ENCODE measurements at regions not wholly inside any gene's neighbourhood (a gene's known extent, or its start where the extent isn't known, plus 50 kb on each side); places are given as distances from the start of the nearest gene placed in this dataset.

- DNase-seq = no peak
Observed at GRCh38 chr7:16084875-16085274, 336.5 kb downstream of the CRPPA start.

DNA sequence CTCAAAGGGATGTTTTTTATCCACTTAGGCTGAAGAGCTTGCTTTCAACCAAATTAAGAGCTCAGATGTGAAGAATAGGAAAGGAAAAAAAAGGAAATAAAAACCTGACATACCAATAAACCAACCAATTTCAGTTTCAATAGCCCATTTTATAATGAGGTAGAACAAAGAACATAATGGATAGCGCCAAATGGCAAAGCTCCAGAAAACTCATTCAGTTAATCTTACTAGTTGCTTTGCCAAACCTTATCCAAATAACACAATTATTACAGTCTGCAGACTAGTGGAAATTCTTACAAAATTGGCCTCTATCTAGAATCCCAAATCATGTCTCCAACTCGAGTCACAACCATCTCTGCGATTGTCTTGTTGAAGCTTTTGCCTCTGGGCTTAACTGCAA lies 337.0 kb downstream of the CRPPA start:
- DNase-seq = peak; percentile 39

DNA sequence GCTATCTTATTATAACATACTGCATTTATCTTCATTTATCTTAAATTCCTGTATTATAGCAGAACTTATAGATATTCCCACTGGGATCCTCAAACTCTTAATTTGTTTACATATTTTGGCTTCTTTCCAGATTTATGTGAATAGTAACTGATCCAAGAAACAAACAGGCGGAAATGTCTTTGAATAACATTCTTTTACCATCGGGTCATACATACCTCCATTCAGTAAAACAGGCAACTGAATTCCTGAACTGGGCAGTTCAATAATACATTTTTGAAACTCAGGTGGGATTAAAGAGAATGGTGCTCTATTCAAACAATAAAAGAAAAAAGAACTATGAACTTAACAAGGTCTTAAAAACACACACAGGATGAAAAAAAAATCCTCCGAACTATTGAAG lies 337.4 kb downstream of the CRPPA start:
- DNase-seq = peak; percentile 24

DNA sequence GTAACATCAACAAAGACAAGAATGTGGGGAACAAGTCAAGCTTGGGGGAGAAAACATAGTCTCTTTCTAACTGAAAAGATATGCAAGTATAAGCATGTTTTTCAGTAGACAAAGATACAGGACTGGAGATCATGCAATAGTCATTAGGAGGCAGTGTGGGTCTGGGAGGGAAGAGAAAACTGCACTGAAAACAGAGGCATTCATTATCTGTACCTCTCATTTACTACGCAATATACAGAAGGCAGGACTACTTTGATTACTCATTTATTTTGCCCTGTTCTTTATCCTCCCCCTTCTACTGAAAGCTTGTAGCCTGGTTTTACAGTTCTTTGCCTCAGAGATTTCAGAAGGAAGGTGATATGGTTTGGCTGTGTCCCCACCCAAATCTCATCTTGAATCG lies 341.2 kb downstream of the CRPPA start:
- no peak for DNase-seq

DNA sequence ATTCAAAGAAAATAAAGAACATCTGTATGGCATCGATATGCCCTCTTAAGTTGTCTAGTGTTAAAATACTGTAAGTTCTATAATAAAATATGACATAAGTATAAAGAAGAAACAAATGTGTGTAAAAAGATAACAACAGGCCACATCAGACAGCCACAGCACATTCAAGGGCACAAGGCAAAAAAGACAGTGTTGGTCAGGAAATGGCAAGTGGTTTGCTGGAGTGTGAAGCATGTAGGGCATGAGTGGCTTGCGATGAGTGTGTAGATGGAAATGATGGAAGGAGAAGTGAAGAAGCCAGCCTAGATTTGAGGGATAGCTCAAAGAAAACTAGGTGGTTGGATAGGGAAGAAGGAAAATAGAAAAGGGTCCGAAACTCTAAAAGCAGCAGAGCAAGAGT lies 341.6 kb downstream of the CRPPA start:
- no peak for DNase-seq

DNA sequence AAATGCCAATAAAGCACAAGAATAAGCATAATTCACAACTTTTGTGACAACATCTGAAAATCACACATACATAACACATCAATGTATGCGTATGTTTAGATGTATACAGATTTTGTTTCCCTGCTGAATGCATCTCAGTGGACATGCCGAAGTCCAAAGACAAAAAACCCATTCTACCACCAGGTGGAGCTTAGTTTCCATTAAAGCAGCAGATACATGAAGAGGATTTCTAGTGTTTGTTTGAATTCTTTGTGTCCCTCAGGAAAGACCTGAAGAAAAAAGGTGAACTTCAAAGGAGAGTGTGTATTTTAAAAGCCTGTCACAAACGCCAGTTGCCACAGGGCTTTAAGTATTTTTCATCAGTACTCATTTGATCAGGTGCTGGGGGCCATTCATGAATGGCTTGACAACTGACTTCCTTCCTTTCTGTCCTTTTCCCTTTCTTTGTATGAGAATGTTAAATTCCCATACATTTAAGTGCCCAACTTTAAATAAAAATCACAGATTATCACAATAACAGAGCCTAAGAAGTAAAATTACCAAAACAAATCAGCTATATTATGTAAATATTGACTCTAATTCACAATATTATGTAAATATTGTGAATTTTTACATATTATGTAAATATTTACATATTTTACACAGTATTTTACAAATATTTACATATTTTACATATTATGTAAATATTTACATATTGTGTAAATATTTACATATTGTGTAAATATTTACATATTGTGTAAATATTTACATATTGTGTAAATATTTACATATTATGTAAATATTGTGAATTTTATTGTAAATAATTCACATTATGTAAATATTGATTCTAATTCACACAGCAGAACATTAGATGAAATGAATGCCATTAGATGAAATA lies 343.0 kb downstream of the CRPPA start:
- peak; percentile 84 for DNase-seq

DNA sequence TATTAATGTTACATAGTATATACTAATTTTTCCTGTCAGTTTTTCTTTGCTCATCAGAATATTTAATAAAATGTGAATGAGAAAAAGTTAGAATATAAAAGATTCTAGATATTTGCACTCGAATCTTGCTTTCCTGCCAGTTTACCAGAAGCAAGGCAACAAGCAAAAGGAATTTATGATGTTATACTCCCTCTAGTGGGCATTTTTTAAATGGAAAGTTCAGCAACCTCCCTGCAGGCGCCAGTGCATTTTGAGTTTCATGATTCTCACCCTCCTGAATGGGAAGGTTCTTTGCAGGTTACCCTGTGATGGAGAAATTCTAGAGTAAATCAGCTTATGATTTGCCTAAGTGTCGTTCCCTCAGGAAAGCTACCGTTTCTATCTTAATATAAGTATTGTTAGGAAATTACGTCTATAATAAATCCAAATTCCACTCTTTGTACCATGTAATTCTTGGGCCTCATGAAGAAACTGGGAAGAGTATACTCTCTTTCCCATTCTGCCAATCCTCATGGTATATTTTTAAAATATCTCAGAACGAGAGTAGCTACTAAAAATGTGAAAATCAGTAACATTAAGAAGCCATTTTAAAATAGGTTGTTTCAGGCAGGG lies 350.0 kb downstream of the CRPPA start:
- peak; percentile 80 for DNase-seq

DNA sequence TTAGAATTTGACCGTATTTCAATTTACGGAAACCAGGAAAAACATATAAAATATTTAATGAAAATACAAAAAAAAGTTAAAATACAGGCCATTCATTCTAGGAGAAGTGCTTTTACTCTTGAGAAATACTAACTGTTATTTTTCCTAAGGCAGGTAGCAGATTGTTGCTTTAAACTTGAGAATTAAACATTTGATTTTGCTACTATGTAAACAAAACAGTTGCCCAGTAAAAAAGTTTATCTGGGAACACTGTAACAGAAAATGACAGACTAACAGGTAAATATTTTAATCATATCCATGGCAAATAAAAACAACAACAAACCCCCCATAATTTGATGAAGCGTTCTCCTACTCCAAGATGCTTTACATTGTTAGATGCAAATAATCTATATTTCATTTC lies 350.5 kb downstream of the CRPPA start:
- DNase-seq = no peak

- no peak for DNase-seq
Observed at GRCh38 chr7:16069998-16070397, 351.3 kb downstream of the CRPPA start.

GRCh38 chr7:16068183-16068582 lies 353.2 kb downstream of the CRPPA start:
- DNase-seq = no peak

DNA sequence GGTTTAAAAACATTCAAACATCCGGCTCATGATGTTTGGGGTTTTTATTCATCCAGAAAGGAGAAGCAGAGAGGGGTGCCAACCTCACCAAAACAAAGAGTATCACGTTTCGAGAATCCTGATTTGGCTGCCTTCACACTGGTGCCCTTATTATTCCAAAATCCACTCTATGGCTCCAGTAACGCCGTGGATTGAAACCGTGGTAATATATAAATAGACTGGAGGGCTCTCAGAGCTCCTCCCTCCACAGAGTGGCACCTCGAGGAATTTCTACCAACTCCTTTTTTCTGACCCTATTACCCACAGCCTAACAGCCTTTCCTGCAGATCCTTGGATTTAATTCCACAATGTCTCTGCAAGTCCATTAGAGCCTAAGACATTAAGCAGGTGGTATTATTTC lies 353.6 kb downstream of the CRPPA start:
- DNase-seq = peak; percentile 77

DNA sequence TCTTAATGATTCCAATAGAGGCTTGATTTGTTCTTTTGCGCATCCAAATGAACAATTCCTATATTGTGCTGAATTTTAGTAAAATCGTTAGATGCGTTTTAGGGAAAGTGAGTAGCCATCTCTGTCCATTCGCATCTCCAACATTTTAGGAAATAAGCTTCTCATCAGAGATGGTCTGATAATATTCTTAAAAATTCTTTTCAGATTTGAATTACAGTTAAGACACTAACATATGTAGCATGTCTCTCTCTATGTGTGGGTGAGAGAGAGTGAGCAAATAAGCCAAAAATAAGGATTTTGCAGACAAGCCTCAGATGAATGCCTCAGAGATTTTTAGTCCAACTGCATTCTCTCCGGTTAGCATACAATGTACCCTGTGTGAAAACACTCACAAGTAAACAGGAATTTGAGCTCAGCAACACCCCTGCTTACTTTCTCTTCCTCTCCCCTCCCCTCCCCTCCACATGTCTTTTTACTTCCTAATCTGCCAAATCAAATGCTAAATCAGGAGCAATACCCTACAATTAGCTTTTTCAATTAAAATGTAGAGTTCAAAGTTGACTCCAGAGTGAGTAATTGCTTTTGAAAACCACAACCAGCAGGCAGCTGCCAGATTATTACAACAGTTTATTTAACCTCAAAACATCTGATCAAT lies 354.4 kb downstream of the CRPPA start:
- DNase-seq = peak; percentile 44

- no peak for DNase-seq
Observed at GRCh38 chr7:16065939-16066338, 355.4 kb downstream of the CRPPA start.

GRCh38 chr7:16063716-16064675 lies 357.3 kb downstream of the CRPPA start:
- no peak for DNase-seq

DNA sequence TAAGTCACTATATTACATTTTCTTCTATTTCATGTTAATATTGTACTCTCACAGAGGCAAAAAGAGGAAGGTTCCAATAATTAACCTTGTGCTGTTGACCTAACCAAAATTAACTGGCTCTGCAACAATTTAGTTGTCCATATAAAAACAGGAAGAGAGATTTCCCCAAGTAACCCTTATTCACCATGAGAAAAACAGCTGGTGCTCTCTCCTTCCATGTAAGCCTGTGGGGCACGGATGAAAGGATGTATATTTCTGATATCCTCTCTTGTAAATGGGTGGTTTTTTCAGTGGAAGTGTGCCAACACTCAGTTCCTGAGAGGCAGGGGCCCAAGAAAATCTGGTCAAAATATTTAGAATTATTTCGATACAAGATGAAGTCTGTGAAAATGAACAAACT lies 358.1 kb downstream of the CRPPA start:
- DNase-seq = no peak

GRCh38 chr7:16062269-16062668 lies 359.1 kb downstream of the CRPPA start:
- no peak for DNase-seq

DNA sequence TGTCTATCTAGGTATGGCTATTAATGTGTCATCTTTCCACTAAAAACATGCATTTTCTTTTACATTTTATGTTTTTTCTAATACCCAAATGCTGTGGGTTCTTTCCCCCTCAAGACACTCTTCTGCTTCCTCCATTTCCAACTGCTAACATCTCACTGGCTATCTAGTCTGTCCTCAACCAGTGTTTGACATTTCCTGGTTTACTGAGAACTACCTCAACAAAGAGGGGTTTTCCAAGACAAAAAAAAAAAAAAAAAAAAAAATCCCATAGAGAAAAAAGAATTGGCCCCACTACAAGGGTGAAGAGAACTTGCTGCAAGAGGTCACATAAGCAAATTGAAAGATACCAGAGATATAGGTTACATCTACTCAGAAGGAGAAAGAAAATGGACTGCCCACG lies 359.7 kb downstream of the CRPPA start:
- DNase-seq = no peak

DNA sequence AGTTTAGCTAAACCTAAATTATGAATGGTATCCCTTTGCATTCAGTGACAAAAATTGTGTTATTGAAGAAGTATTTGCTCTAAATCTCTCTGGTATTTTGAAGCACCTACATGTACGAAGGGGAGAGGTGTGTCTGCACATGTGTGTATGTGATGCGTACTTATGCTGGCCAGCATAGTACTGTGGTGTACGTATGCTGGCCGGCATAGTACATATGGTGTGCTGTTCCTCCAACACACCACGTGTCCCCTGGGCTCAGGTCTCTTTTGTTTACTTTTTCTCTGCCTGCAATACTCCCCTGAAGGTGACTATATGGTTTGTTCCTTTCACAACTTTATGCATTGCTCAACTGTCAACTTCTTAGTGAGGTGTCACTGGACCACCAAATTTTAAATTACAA lies 360.3 kb downstream of the CRPPA start:
- DNase-seq = no peak

- no peak for DNase-seq
Observed at GRCh38 chr7:16060502-16060901, 360.8 kb downstream of the CRPPA start.

DNA sequence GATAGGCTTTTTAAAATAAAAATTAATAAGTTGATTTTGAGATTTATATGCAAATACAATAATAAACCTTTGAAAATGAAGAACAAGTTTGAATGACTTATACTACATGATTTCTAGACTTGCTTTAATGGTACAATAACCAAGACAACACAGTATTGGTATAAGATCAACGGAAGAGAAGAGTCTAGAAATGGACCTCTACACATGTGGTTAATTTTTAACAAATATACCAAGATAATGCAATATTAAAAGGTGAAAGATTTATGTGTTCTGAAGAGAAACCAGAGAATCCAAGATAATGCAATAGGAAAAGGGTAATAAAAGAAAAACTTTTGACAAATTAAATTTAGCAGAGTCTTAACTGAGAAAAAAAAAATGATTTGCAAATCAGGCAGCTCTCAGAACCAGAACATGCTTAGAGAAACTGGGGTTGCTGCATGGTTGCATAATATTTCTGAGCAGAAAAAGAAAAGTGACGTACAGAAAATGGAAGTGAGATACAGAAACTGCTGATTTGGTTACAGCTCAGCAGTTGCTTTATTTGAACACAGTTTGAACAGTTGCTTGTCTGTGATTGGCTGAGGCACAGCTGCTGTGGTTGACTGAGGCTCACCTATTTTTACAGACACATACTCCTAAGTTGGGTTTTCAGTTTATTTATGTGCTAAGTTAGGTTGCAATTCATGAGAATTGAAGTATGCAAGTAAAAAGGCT lies 365.9 kb downstream of the CRPPA start:
- no peak for DNase-seq

- DNase-seq = no peak
Observed at GRCh38 chr7:16051561-16052255, 365.2 kb upstream of the MEOX2 start.

DNA sequence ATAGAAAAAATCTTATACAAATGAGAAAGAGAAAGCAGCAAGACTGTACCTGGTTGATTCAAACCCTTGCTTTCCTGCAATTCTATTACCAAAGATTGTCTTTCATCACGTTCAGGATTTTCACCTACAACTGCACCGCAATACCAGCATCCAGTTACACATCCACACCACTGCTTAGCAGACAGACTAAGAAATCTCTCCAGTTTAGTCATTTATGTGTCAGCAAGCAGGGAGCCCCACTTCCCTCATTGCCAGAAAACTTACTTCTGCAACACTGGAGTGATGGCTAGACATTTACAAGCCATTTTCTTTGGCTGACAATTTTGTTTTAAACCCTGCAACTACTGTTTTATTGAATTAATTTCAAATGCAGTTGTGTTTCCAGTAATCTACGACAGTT lies 359.6 kb upstream of the MEOX2 start:
- DNase-seq = no peak

Data from NCI-H1092 treated with DMSO at 0.1 percent for 48 hours (cell line).